Peyer's patch (tissue), 4 donors: ENCODE measurements at regions not wholly inside any gene's neighbourhood (a gene's known extent, or its start where the extent isn't known, plus 50 kb on each side); places are given as distances from the start of the nearest gene placed in this dataset.

Experiments used
- CTCF ChIP-seq, 6 experiments: fragments of 450-650 bp in 4 of 6; fragments of 200-600 bp in 2 of 6; sonication (generic) in 1 of 6; IDR thresholded peaks; one replicate each; pipeline ENCODE4 v1.5.1; 2017 to 2019; ENCODE audit warnings: antibody characterized with exemption in 6 of 6, mild to moderate bottlenecking in 3 of 6, moderate library complexity in 1 of 6
- POLR2A ChIP-seq, 2 donors: fragments of 450-650 bp; IDR thresholded peaks; one replicate each; pipeline ENCODE4 v1.5.1; 2017; ENCODE audit warnings: antibody characterized with exemption in 2 of 2, mild to moderate bottlenecking in 2 of 2, moderate library complexity in 2 of 2

GRCh38 chr5:125409861-125410536 lies 663.6 kb upstream of the ZNF608 start:
- no peak for TF ChIP-seq CTCF (IDR thresholded peaks at IDR 0.05)
- TF ChIP-seq POLR2A (IDR thresholded peaks at IDR 0.05): no peak
